ENCODE measurements at regions not wholly inside any gene's neighbourhood (a gene's known extent, or its start where the extent isn't known, plus 50 kb on each side); places are given as distances from the start of the nearest gene placed in this dataset.

DNA sequence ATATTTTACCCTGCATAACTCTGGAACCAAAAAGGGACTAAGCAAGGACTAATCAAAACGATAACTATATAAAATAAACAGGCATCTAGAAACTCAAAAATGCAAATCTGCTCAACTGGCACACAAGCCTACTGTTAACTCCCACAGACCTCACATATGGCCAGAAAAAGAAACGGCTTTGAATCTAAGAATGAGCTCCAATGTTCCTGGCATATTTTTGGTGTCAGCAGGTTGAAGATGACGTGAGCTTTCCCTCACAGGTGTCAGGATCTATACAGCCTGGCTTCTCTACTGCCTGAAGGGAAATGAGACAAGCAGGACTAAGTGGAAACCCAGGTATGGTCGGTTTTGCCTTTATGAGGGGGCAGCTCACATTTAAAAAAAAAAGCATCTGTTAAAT lies 120.1 kb upstream of the SPATA12 start:
- H3K4me3 Mint-ChIP-seq (ENCODE audit: unreplicated experiment): no peak overlapping the region
- POLR2A ChIA-PET: no interaction called here
- CTCF ChIA-PET: interaction anchor here (0.7 kb wide), 1 partner anchor 48 kb away, joined by 5 read pairs; no protein-coding TSS in a partner anchor
- H3K27me3 Mint-ChIP-seq (ENCODE audit: insufficient read depth, unreplicated experiment): no peaks in the 10 kb centered on the region
- no peaks in the 10 kb centered on the region for H3K9me3 Mint-ChIP-seq (ENCODE audit: unreplicated experiment)
- TF ChIP-seq, protein P1, sequence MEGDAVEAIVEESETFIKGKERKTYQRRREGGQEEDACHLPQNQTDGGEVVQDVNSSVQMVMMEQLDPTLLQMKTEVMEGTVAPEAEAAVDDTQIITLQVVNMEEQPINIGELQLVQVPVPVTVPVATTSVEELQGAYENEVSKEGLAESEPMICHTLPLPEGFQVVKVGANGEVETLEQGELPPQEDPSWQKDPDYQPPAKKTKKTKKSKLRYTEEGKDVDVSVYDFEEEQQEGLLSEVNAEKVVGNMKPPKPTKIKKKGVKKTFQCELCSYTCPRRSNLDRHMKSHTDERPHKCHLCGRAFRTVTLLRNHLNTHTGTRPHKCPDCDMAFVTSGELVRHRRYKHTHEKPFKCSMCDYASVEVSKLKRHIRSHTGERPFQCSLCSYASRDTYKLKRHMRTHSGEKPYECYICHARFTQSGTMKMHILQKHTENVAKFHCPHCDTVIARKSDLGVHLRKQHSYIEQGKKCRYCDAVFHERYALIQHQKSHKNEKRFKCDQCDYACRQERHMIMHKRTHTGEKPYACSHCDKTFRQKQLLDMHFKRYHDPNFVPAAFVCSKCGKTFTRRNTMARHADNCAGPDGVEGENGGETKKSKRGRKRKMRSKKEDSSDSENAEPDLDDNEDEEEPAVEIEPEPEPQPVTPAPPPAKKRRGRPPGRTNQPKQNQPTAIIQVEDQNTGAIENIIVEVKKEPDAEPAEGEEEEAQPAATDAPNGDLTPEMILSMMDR (IDR thresholded peaks at IDR 0.05; ENCODE audit: unreplicated experiment): no peak
- no peaks in the 10 kb centered on the region for H3K36me3 Mint-ChIP-seq (ENCODE audit: insufficient read depth, unreplicated experiment)
- no TSS peak for BruUV-seq (replicated peaks)
- no peaks in the 10 kb centered on the region for H3K4me1 Mint-ChIP-seq (ENCODE audit: insufficient read depth, unreplicated experiment)
- intact Hi-C loops (cut with micrococcal nuclease): no loop called here
- no peak overlapping the region for H3K27ac Mint-ChIP-seq (ENCODE audit: low read depth, unreplicated experiment)
- DNase-seq (ENCODE audit: unreplicated experiment): no peak

DNA sequence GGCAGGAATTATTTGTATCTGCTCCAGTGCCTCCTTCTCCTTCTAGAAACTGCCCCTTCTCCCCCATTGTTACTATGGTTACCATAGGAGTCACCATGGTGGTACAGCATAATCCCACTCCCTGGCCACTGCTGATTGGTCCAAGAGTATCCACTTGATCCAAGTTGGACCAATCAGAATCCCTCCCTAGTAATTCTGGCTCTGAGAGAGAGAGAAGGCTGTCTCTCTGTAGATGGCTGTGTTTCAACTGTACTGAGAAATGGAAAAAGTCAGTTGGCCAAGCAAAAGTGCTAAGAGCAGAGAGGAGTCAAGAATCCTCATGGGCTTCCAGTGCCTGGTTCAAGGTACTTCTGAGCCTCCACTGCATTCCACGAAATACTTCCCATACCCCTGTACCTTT lies 120.6 kb upstream of the SPATA12 start:
- no peak for DNase-seq (ENCODE audit: unreplicated experiment)
- intact Hi-C loops (cut with micrococcal nuclease): no loop called here
- no peaks in the 10 kb centered on the region for H3K27me3 Mint-ChIP-seq (ENCODE audit: insufficient read depth, unreplicated experiment)
- no peak overlapping the region for H3K27ac Mint-ChIP-seq (ENCODE audit: low read depth, unreplicated experiment)
- TF ChIP-seq, protein P1 (IDR thresholded peaks at IDR 0.05; ENCODE audit: unreplicated experiment): no peak
- H3K36me3 Mint-ChIP-seq (ENCODE audit: insufficient read depth, unreplicated experiment): no peaks in the 10 kb centered on the region
- H3K9me3 Mint-ChIP-seq (ENCODE audit: unreplicated experiment): no peaks in the 10 kb centered on the region
- ChIA-PET CTCF (interaction anchor here (0.7 kb wide), 1 partner anchor 49 kb away, joined by 5 read pairs; no protein-coding TSS in a partner anchor), POLR2A (no interaction called here)
- no peaks in the 10 kb centered on the region for H3K4me1 Mint-ChIP-seq (ENCODE audit: insufficient read depth, unreplicated experiment)
- BruUV-seq (replicated peaks): no TSS peak
- H3K4me3 Mint-ChIP-seq (ENCODE audit: unreplicated experiment): no peak overlapping the region

DNA sequence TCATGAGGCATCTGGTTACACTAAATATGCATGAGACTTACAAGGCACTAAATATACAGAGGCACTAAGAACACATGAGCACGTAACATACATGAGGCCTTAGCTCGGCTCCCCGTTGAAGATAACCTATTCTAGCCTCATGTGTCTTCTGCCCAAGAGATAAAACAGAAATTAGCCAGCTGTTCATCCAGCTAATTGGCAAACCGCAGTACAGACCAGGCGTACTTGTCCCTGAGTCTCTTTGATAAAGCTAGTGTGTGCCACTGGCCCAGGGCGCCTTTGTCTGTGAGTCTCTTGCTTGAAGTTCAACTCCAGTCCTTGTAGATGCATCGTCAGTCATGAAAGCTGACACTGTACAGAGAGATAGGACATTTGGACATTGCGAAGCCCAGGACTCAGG lies 121.9 kb upstream of the SPATA12 start:
- DNase-seq (ENCODE audit: unreplicated experiment): no peak
- Mint-ChIP-seq H3K9me3 (ENCODE audit: unreplicated experiment) (no peaks in the 10 kb centered on the region), H3K36me3 (ENCODE audit: insufficient read depth, unreplicated experiment) (no peaks in the 10 kb centered on the region), H3K27ac (ENCODE audit: low read depth, unreplicated experiment) (no peak overlapping the region), H3K27me3 (ENCODE audit: insufficient read depth, unreplicated experiment) (no peaks in the 10 kb centered on the region), H3K4me1 (ENCODE audit: insufficient read depth, unreplicated experiment) (no peaks in the 10 kb centered on the region), H3K4me3 (ENCODE audit: unreplicated experiment) (no peak overlapping the region)
- BruUV-seq (replicated peaks): no TSS peak
- intact Hi-C loops (cut with micrococcal nuclease): no loop called here
- ChIA-PET CTCF (interaction anchor here (0.6 kb wide), 1 partner anchor 230 kb away, joined by 3 read pairs; no protein-coding TSS in a partner anchor), POLR2A (no interaction called here)
- TF ChIP-seq, protein P1 (IDR thresholded peaks at IDR 0.05; ENCODE audit: unreplicated experiment): no peak

DNA sequence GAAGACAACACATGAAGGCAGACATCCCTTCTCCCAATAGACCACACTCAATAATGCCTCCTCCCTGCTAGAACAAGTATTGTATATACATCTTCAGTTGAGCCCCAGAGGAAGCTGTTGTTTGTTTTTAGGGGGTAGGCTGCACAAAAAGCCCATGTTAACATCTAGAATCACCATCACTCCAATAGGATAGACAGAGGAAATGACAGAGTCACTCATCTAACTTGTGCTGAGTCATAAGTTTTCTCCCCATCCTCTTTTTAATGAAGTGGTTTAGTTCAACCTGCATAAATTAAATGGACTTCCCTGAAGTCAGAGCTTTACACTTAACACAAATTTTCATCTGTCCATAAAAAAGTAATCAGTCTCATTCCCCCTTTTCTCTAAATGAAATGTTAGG lies 122.9 kb upstream of the SPATA12 start:
- Mint-ChIP-seq H3K4me3 (ENCODE audit: unreplicated experiment) (no peak overlapping the region), H3K36me3 (ENCODE audit: insufficient read depth, unreplicated experiment) (no peaks in the 10 kb centered on the region), H3K27me3 (ENCODE audit: insufficient read depth, unreplicated experiment) (no peaks in the 10 kb centered on the region), H3K9me3 (ENCODE audit: unreplicated experiment) (no peaks in the 10 kb centered on the region), H3K27ac (ENCODE audit: low read depth, unreplicated experiment) (no peak overlapping the region), H3K4me1 (ENCODE audit: insufficient read depth, unreplicated experiment) (no peaks in the 10 kb centered on the region)
- intact Hi-C loops (cut with micrococcal nuclease): no loop called here
- BruUV-seq (replicated peaks): no TSS peak
- ChIA-PET POLR2A (interaction anchor here (0.6 kb wide), 1 partner anchor 179 kb away, joined by 3 read pairs; no protein-coding TSS in a partner anchor), CTCF (no interaction called here)
- TF ChIP-seq, protein P1 (IDR thresholded peaks at IDR 0.05; ENCODE audit: unreplicated experiment): no peak
- DNase-seq (ENCODE audit: unreplicated experiment): no peak
